Esophagus squamous epithelium (tissue), 4 donors: ENCODE measurements at regions not wholly inside any gene's neighbourhood (a gene's known extent, or its start where the extent isn't known, plus 50 kb on each side); places are given as distances from the start of the nearest gene placed in this dataset.

ENCODE experiments used
- POLR2A ChIP-seq, 4 donors: fragments of 450-650 bp; IDR thresholded peaks; one replicate each; pipeline ENCODE4 v1.6.1; 2017; ENCODE audit warnings: antibody characterized with exemption in 4 of 4, mild to moderate bottlenecking in 4 of 4, moderate library complexity in 3 of 4
- TF ChIP-seq, protein P1 (sequence below), 6 experiments: fragments of 450-650 bp in 4 of 6; fragments of 200-600 bp in 2 of 6; sonication (generic) in 2 of 6; IDR thresholded peaks; one replicate each; pipeline ENCODE4 v1.5.1; 2016 to 2019; ENCODE audit warnings: antibody characterized with exemption in 6 of 6, mild to moderate bottlenecking in 4 of 6, moderate library complexity in 4 of 6

DNA sequence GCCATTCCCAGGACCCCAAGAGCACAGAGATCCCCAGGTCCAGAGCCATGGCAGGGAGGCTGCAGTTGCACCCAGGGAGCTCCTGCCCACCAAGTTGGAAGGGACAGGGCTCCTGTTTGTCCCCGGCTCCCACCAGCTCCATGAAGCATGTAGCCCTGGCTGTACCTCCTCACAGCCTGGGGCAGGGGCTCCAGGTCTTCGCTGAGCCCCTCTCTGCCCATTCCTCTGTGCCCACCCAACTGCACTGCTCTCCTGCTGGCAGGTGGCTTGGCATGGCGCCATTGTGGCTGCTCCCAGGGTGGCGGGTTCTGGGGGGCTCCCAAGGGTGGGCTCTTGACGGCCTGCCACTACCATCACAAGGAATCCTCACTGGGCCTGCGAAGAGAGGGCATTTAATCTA, 197.5 kb upstream of the DAB2 start:
- TF ChIP-seq POLR2A (IDR thresholded peaks at IDR 0.05): no peak
- TF ChIP-seq, protein P1, sequence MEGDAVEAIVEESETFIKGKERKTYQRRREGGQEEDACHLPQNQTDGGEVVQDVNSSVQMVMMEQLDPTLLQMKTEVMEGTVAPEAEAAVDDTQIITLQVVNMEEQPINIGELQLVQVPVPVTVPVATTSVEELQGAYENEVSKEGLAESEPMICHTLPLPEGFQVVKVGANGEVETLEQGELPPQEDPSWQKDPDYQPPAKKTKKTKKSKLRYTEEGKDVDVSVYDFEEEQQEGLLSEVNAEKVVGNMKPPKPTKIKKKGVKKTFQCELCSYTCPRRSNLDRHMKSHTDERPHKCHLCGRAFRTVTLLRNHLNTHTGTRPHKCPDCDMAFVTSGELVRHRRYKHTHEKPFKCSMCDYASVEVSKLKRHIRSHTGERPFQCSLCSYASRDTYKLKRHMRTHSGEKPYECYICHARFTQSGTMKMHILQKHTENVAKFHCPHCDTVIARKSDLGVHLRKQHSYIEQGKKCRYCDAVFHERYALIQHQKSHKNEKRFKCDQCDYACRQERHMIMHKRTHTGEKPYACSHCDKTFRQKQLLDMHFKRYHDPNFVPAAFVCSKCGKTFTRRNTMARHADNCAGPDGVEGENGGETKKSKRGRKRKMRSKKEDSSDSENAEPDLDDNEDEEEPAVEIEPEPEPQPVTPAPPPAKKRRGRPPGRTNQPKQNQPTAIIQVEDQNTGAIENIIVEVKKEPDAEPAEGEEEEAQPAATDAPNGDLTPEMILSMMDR (IDR thresholded peaks at IDR 0.05): no peak
